ENCODE measurements at regions not wholly inside any gene's neighbourhood (a gene's known extent, or its start where the extent isn't known, plus 50 kb on each side); places are given as distances from the start of the nearest gene placed in this dataset.
A peak's percentile ranks its signal among the peaks of the same experiment; 100 is the strongest.

DNA sequence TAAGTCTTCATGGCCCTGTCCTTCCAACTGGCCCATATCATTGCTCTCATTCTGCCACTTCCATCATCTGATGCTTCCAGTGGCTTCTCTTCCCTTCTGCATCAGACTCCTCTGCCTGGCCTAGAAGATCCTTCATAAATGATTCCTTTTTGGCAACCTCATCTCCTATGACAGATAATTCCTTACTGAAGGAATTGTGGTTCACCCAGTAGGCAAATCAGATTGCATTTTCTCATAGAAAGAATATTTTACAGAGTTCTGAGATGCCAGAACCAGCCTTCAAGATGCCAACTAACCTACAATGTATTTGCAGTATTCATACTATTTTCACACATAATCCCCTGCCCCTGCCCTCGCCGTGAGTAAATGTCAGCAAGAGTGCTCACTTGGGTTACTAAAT, 423.0 kb upstream of the TGFBR2 start:
- in situ Hi-C loops (cut with HindIII; ENCODE audit: low pct_unique_long_range_greater_than_20kb, low sequenced_read_pairs), result no loop called here
- TF ChIP-seq JUND (IDR thresholded peaks at IDR 0.05; ENCODE audit: low read depth), result no peak
- DNase-seq (ENCODE audit: low read depth in 1 of 2, low spot score in 1 of 2), result no peak

DNA sequence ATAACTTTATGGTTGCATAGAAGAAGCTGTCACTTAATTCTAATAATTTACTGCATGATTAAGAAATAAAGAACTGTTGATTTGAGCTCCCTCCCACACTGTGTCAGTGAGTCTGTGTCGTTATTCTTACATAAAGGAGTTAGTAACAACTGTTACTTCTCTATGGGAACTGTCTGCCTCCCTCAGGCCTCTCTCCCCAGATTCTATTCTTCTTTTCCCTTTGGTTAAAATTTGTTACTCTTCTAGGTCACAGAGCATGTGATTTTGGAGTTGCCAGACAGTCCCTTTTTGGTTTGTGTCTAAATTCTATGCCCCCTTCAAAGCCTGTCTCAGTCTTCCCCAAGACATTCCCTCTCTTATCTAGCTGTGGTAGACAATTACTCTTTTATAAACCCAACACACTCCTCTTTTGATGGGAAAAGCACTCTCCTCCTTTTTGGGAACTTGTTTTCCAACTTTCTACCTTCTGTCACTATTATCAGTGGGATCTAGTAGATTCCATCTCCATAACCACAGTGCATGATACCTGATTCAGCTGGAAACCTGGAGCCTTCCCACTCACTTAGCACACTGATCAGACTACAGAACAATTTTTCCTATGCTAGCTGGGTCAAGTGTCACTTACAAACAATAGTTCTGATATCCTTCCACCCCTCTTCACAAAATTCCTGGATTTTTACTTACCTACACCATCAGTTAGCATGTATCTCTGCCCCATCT, 422.1 kb upstream of the TGFBR2 start:
- DNase-seq (ENCODE audit: low read depth in 1 of 2, low spot score in 1 of 2), result no peak
- in situ Hi-C loops (cut with HindIII; ENCODE audit: low pct_unique_long_range_greater_than_20kb, low sequenced_read_pairs), result no loop called here
- no peak for TF ChIP-seq JUND (IDR thresholded peaks at IDR 0.05; ENCODE audit: low read depth)

DNA sequence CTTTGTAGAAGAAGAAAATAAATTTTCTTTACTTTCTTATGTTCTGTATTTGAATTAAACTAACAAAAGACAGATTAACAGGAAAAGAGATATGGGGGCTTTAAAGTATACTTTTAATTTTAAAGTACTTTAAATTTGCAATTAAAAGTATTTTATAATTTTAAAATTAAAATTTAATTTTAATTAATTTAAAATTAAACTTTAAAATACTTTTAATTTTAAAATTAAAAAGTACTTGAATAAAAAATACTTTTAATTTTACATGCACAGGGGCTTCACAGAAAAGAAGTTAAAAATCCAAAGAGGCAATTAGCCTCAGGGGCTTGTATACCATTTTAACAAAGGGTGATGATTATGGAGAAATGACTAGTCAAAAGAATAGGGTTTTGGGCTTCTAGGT, 420.5 kb upstream of the TGFBR2 start:
- in situ Hi-C loops (cut with HindIII; ENCODE audit: low pct_unique_long_range_greater_than_20kb, low sequenced_read_pairs), result no loop called here
- TF ChIP-seq JUND (IDR thresholded peaks at IDR 0.05; ENCODE audit: low read depth), result no peak
- no peak for DNase-seq (ENCODE audit: low read depth in 1 of 2, low spot score in 1 of 2)

DNA sequence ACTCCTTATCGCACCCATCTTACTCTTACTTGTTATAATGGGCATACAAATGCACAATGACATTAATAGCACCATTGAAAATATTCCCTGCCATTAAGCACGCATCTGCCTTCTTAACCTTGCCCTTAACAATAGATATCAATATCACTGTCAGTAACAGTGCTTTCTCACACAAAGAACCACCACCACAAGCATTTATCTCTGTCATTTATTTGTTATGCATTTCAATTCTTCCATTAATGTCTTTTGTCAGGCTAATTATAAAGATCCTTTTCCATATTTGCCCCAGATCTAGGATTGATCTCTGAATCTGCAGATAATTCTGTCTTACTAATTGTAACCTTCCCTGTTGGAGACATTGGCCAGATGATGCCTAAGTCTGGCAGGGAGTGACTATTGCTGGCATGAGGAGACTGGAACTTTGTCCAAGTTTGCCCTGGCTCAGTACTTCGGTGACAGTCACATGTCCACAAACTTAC, 419.6 kb upstream of the TGFBR2 start:
- DNase-seq (ENCODE audit: low read depth in 1 of 2, low spot score in 1 of 2), result no peak
- TF ChIP-seq JUND (IDR thresholded peaks at IDR 0.05; ENCODE audit: low read depth), result no peak
- in situ Hi-C loops (cut with HindIII; ENCODE audit: low pct_unique_long_range_greater_than_20kb, low sequenced_read_pairs), result no loop called here

DNA sequence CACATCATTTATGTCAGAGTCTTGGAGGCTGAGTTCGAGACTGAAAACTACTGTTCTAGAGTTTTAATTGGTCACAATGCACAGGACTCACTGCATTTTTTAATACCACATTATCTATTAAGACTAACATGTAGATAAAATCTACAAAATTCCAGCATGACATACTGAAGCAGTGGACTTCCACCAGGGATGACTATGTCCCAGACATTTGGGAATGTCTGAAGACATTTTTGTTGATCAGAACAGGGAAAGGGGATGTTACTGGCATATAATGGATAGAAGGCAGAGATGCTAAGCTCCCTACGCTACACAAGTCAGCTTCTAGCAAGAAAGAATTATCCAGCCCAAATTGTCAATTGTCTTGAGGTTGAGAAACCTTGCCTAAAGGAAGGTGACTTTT, 419.0 kb upstream of the TGFBR2 start:
- no peak for DNase-seq (ENCODE audit: low read depth in 1 of 2, low spot score in 1 of 2)
- TF ChIP-seq JUND (IDR thresholded peaks at IDR 0.05; ENCODE audit: low read depth), result no peak
- in situ Hi-C loops (cut with HindIII; ENCODE audit: low pct_unique_long_range_greater_than_20kb, low sequenced_read_pairs), result no loop called here

DNA sequence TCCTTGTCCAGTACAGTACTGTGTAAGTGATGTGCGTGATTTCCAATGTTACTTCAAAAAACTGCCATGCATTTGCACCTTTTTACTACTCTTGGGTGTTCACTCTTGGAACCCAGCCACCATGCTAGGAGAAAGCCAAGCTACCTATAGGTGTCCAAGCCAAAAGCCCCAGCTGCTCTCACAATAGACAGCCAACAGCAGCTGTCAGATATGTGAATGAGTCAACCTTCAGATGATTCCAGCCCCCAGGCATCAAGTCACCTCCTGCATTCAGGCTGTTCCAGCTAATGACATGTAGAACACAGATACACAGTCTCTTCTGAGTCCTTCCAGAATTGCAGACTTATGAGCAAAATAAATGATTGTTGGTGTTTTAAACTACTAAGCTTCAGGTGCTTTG, 417.7 kb upstream of the TGFBR2 start:
- no peak for TF ChIP-seq JUND (IDR thresholded peaks at IDR 0.05; ENCODE audit: low read depth)
- in situ Hi-C loops (cut with HindIII; ENCODE audit: low pct_unique_long_range_greater_than_20kb, low sequenced_read_pairs), result no loop called here
- DNase-seq (ENCODE audit: low read depth in 1 of 2, low spot score in 1 of 2), result no peak

DNA sequence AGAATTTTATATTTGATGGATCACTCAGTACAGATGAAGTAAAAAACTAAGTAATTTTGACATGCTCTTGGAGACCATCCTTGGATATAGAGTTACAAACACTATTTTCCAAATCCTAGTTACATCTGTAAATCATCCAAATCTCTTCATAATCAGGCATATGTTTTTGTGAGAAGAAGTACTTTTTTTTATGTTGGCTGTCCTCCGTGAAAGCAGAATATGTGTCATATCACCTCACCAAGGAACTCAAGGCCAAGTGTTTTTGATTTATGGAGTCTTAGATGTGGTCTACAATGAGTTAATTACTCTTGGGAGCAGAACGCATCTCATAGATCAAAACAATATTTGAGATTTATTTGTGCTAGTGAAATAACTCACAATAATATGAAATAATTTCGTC, 416.5 kb upstream of the TGFBR2 start:
- in situ Hi-C loops (cut with HindIII; ENCODE audit: low pct_unique_long_range_greater_than_20kb, low sequenced_read_pairs), result no loop called here
- DNase-seq (ENCODE audit: low read depth in 1 of 2, low spot score in 1 of 2), result no peak
- TF ChIP-seq JUND (IDR thresholded peaks at IDR 0.05; ENCODE audit: low read depth), result no peak

DNA sequence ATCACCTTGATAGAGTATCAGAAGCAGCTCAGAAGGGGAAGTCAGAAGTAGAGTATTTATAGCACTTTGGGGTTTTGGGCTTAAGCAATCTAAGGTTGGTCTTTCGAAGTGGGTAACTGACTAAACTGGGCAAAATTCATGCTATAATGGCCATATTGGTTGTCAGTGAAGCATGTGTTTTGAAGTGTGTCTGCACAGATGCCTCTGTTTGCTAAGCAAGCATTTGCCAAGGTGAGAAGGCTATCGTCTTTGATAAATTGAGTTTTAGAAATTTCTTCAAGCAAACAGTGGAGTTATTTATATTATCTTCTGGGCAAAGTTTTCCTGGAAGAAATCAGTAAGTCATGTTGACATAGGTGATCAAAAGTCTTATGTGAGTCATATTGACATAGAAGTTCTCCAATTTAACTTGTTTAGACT, 412.8 kb upstream of the TGFBR2 start:
- in situ Hi-C loops (cut with HindIII; ENCODE audit: low pct_unique_long_range_greater_than_20kb, low sequenced_read_pairs), result no loop called here
- DNase-seq (ENCODE audit: low read depth in 1 of 2, low spot score in 1 of 2), result no peak

DNA sequence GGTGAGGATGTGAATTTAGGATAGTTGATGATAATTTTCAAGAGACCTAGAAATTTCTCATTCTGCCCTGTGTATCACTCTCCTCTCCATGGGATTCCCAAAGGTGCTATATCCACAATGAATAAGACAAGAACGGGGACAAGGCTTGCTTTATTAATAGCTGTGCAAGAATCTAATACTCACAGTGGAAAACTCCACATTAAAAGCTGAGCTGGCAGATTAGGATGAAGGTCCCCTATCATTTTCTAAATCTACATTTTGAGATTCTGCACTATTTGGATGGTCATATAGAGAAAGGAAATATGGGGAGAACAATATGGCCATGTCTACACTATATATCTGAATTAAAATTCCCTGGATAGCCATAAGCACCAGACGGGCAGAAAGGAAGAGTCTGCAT, 411.0 kb upstream of the TGFBR2 start:
- no peak for TF ChIP-seq JUND (IDR thresholded peaks at IDR 0.05; ENCODE audit: low read depth)
- no peak for DNase-seq (ENCODE audit: low read depth in 1 of 2, low spot score in 1 of 2)
- in situ Hi-C loops (cut with HindIII; ENCODE audit: low pct_unique_long_range_greater_than_20kb, low sequenced_read_pairs), result no loop called here

More for the DNA sequence above, 412.8 kb upstream of the TGFBR2 start:
- no peak for TF ChIP-seq JUND (IDR thresholded peaks at IDR 0.05; ENCODE audit: low read depth)

DNA sequence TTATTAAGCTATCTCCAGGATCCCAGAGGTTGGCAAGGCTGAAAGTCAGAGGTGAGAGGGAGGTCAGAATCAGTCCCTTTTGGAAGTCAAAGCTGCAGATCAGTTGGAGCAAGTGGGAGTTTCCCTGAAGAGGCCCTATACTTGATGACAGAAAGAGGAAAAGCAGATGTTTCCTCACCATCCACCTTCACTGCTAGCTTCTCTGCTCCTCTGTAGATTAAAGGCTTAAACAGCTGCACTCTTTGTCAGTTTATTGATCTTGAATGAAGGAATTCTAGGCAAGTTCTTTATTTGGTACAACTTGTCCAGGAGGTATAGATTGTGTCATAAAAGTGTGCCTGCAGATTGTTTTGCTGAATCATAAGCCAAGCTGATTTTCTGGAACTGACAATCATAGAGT, 408.2 kb upstream of the TGFBR2 start:
- in situ Hi-C loops (cut with HindIII; ENCODE audit: low pct_unique_long_range_greater_than_20kb, low sequenced_read_pairs), result no loop called here
- TF ChIP-seq JUND (IDR thresholded peaks at IDR 0.05; ENCODE audit: low read depth), result no peak
- DNase-seq (ENCODE audit: low read depth in 1 of 2, low spot score in 1 of 2), result no peak

DNA sequence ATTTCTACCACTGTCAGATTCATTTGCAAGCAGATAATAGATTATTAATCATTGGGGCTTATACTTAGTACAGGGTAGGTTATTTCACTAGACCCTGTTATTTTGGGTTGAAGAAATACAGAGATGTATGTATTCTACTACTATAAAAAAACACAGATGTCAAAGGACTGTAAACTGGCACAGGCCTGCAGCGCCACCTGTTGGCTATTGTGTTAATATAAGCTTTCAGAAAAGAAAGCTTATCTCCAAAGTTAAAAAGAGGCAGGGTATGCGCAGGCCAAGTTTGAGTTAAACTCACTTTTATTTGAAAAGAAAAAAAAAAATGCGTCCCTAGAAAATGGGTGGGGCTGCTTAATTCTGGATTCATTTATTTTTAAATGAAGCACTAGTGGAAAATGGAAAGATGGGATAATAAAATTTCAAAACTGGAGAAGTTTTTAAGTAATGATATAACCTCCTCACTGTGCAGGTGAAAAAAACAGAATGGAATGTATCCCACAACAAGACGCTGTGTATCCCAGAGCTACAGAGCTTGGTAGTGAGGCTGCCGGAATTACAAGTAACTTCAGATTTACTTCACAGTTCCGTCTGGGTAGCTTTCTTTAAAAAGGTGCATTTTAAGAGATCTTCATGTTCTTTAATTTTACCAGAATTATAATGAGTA, 407.2 kb upstream of the TGFBR2 start:
- DNase-seq (ENCODE audit: low read depth in 1 of 2, low spot score in 1 of 2), result peak; percentile 13 to 55
- in situ Hi-C loops (cut with HindIII; ENCODE audit: low pct_unique_long_range_greater_than_20kb, low sequenced_read_pairs), result no loop called here
- no peak for TF ChIP-seq JUND (IDR thresholded peaks at IDR 0.05; ENCODE audit: low read depth)

DNA sequence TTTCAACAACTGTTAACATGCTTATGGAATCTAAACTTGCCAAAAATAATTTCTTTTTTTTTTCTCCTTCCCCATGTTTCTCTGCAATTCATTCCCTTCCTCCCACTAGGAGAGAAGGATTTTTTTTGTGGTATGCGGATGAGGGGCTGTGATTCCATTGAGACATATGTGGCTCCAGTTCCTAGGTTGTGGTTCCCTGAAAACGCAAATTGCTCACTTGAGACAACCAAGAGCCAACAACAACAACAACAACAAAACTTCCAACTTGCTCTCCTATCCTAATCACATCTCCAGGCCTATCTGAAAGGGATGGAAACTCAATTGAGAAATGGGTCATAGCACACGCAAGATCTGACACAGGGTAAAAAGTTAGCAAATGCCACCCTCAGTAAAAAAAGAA, 406.5 kb upstream of the TGFBR2 start:
- TF ChIP-seq JUND (IDR thresholded peaks at IDR 0.05; ENCODE audit: low read depth), result no peak
- in situ Hi-C loops (cut with HindIII; ENCODE audit: low pct_unique_long_range_greater_than_20kb, low sequenced_read_pairs), result no loop called here
- no peak for DNase-seq (ENCODE audit: low read depth in 1 of 2, low spot score in 1 of 2)

DNA sequence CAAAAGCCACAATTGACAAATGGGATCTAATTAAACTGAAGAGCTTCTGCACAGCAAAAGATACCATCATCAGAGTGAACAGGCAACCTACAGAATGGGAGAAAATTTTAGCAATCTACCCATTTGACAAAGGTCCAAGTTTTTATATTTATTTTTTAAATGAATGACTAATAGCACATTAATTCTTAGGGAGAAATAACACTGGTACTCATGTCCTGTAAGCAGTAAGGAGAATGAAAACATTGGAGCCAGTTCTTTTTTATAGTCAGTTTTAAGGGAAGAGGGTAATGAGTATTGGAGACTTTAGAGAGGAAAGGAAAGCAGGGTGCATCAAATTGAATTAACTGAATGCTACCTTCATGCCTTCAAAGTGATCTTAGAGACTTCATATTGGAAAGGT, 404.7 kb upstream of the TGFBR2 start:
- in situ Hi-C loops (cut with HindIII; ENCODE audit: low pct_unique_long_range_greater_than_20kb, low sequenced_read_pairs), result no loop called here
- DNase-seq (ENCODE audit: low read depth in 1 of 2, low spot score in 1 of 2), result no peak
- no peak for TF ChIP-seq JUND (IDR thresholded peaks at IDR 0.05; ENCODE audit: low read depth)
